HG02885 (cell line): ENCODE measurements at regions not wholly inside any gene's neighbourhood (a gene's known extent, or its start where the extent isn't known, plus 50 kb on each side); places are given as distances from the start of the nearest gene placed in this dataset.
A peak's percentile ranks its signal among the peaks of the same experiment; 100 is the strongest.

Experiments used
- ATAC-seq: cut with Tn5 transposase; IDR thresholded peaks from one replicate; pipeline ENCODE4 v1.9.1; 2021; ENCODE audit warnings: mild to moderate bottlenecking; ENCODE audit not compliant: unreplicated experiment, poor library complexity

DNA sequence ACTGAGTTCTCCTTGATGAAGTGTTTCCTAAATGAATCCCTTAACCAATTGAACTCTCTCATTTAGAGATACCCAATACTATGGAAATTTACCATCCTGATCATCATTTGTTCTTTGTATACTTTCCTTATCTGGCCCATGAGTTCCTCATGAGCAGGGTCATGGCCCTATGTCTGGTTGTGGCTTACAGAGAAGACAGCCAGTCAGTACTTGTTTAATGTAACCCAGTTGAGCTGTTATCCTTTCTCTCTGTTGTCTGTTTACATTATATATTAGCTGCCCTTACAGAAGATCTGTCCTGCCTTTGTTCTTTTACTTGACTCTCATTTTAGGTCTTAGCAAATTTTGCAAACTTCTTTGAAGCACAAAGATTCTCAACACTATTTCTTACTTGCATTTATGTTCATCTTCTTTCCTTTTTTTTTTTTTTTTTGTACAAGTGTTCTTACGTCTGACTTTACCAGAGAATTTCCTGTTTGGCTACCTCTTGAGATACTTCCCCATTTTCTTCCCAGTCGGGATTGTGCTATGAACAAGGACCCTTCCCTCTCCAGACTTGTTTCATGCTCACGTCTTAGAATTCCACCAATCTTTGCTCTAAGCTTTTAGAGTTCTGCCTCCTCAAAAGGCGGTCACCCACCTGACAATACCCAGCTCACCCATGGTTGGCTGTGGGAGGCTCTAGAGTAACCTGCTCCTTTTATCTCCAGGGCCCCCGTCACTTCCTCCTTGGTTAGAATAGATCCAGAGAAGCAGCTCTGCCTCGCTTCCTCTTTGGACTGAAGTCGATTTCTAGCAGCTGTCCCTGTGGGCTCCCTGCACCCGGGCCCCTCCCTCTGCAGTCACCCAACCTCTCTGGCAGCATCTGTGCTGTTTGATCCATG lies 53.6 kb upstream of the RUNX1 start:
- ATAC-seq: peak; percentile 54

DNA sequence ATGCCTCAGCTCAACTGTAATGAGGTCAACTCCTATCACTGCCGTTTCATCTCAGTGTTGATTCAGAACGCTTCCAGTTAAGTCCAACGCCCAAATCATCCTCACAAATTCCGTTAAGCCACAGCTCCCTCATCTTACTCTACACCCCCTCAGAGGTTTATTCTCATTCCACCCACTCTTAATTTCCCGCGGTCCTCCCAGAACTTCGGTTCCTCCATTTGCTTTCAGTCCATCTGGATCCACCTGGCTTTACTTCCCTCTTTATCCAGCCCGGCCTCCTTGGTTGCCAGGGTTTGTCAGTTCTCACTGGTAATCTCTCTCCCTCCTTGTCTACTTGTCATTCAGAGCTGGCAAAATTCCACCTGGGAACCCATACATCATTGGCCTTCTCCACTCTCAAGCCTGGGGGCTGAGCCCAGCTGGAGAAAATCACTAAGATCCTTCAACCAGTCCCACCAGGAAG lies 51.3 kb upstream of the RUNX1 start:
- ATAC-seq: no peak

DNA sequence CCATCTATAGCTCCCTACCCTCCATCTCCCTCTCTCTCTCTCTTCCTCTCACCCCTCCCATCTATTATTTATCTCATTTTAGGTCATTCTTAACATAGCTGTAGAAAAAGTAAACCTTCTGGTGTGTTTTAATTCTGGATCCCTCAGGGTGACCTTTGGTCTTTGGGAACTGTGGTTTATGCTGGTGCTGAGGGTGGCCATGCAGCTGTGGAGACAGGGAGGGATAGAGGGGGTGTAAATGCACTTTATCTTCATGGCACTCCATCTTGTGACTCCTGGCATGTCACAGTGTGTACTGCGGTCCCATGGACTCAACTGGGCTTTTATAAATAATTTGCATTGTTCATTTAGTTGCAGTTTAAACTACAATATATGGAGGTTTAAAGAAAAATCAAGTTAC lies 50.2 kb upstream of the RUNX1 start:
- ATAC-seq: no peak
